H1 (cell line): ENCODE measurements at regions not wholly inside any gene's neighbourhood (a gene's known extent, or its start where the extent isn't known, plus 50 kb on each side); places are given as distances from the start of the nearest gene placed in this dataset.

ENCODE experiments used
- CTCF ChIA-PET: fragments of 300-600 bp; sonication (Branson Sonifier 250); formaldehyde crosslinking; loops from one replicate; lab custom pipeline; 2021; ENCODE audit not compliant: partially characterized antibody; lab: Charles Lee
- POLR2A ChIA-PET: fragments of 300-600 bp; sonication (Branson Sonifier 250); formaldehyde crosslinking; loops from one replicate; lab custom pipeline; 2021; ENCODE audit warnings: inconsistent platforms; ENCODE audit not compliant: partially characterized antibody; lab: Charles Lee
- DNase-seq, 2 experiments: peaks; one replicate each; pipeline versions ENCODE4 v3.0.0 to v3.0.0-alpha.2; 2010 to 2022; ENCODE audit warnings: low spot score in 2 of 2, low read depth in 1 of 2, mixed read lengths in 1 of 2
- FAIRE-seq: peaks from 2 replicates; lab custom pipeline; 2011; peaks lifted over from hg19 to GRCh38; lab: Jason Lieb, UNC
- H2AFZ ChIP-seq: 2 replicates; pipeline ENCODE4 v1.8.1; 2012; ENCODE audit warnings: low read length, inconsistent platforms
- H2AK5ac ChIP-seq: 2 replicates; pipeline ENCODE4 v1.6.1; 2013; ENCODE audit warnings: low read depth, low read length
- H2BK120ac ChIP-seq: replicated peaks from 2 replicates; pipeline ENCODE3; 2013; ENCODE audit warnings: low read depth, low read length, inconsistent platforms
- H2BK12ac ChIP-seq: 2 replicates; pipeline ENCODE4 v1.6.1; 2013; ENCODE audit warnings: low read depth, low read length
- H2BK15ac ChIP-seq: 2 replicates; pipeline ENCODE4 v1.6.1; 2013; ENCODE audit warnings: low read length
- H2BK20ac ChIP-seq: 2 replicates; pipeline ENCODE4 v1.6.1; 2013; ENCODE audit warnings: low read length
- H2BK5ac ChIP-seq: 2 replicates; pipeline ENCODE4 v1.6.1; 2013; ENCODE audit warnings: low read depth, low read length
- H3K14ac ChIP-seq: 2 replicates; pipeline ENCODE4 v1.6.1; 2013; ENCODE audit warnings: inconsistent platforms; ENCODE audit not compliant: insufficient read length
- H3K18ac ChIP-seq: 2 replicates; pipeline ENCODE4 v1.6.1; 2013; ENCODE audit warnings: low read length; ENCODE audit errors: extremely low read depth
- H3K23ac ChIP-seq: 2 replicates; pipeline ENCODE4 v1.6.1; 2013; ENCODE audit warnings: inconsistent platforms; ENCODE audit not compliant: insufficient read length
- H3K23me2 ChIP-seq: 2 replicates; pipeline ENCODE4 v1.6.1; 2013; ENCODE audit warnings: low read depth, low read length
- H3K27ac ChIP-seq: 2 replicates; pipeline ENCODE4 v1.6.1; 2011; ENCODE audit warnings: low read depth, low read length, inconsistent platforms
- H3K27me3 ChIP-seq, 4 experiments: replicated peaks in 1 of 4; 1 replicate in 1 of 4; 2 replicates in 3 of 4; pipeline versions ENCODE4 v1.6.1 to v1.8.1; 2011 to 2013; ENCODE audit warnings: low read length in 3 of 4, mild to moderate bottlenecking in 3 of 4, inconsistent platforms in 2 of 4, mixed read lengths in 2 of 4, moderate library complexity in 1 of 4; ENCODE audit not compliant: control insufficient read depth in 3 of 4, insufficient read depth in 3 of 4; ENCODE audit errors: extremely low read depth in 1 of 4
- H3K36me3 ChIP-seq, 4 experiments: 2 replicates each; pipeline versions ENCODE4 v1.6.1 to v1.8.1; 2011 to 2013; ENCODE audit warnings: mild to moderate bottlenecking in 4 of 4, low read length in 3 of 4, moderate library complexity in 2 of 4, control low read depth in 1 of 4, inconsistent platforms in 1 of 4; ENCODE audit not compliant: insufficient read depth in 4 of 4, control insufficient read depth in 2 of 4
- H3K4ac ChIP-seq: replicated peaks from 2 replicates; pipeline ENCODE3; 2013; ENCODE audit warnings: low read length, low read depth, mixed read lengths, inconsistent platforms; ENCODE audit not compliant: insufficient read length
- H3K4me1 ChIP-seq, 4 experiments: replicated peaks in 1 of 4; 1 replicate in 1 of 4; 2 replicates in 3 of 4; pipeline versions ENCODE4 v1.6.1 to v1.8.1; 2011 to 2013; ENCODE audit warnings: low read length in 3 of 4, inconsistent platforms in 2 of 4, mixed read lengths in 1 of 4; ENCODE audit not compliant: insufficient read depth in 4 of 4, control insufficient read depth in 3 of 4
- H3K4me2 ChIP-seq, 2 experiments: 2 replicates each; pipeline versions ENCODE4 v1.6.1 to v1.8.1; 2011 to 2013; ENCODE audit warnings: low read depth in 2 of 2, low read length in 2 of 2, control low read depth in 1 of 2, inconsistent platforms in 1 of 2, mild to moderate bottlenecking in 1 of 2; ENCODE audit not compliant: insufficient read depth in 1 of 2
- H3K4me3 ChIP-seq, 4 experiments: fragments of 200-600, 300-600 bp in 1 of 4; sonication (generic), shearing (Covaris generic), sonication (Bioruptor Twin) in 1 of 4; 2 replicates each; pipeline versions ENCODE4 v1.5.1 to v1.8.1; 2011 to 2016; ENCODE audit warnings: low read length in 4 of 4, low read depth in 3 of 4, control low read depth in 2 of 4, inconsistent platforms in 2 of 4, mild to moderate bottlenecking in 2 of 4, mixed read lengths in 1 of 4, moderate library complexity in 1 of 4; ENCODE audit not compliant: insufficient read depth in 2 of 4; ENCODE audit errors: extremely low read depth in 1 of 4
- H3K56ac ChIP-seq: replicated peaks from 2 replicates; pipeline ENCODE3; 2013; ENCODE audit warnings: low read depth, mild to moderate bottlenecking, mixed read lengths, low read length, inconsistent platforms; ENCODE audit not compliant: insufficient read length
- H3K79me1 ChIP-seq: 2 replicates; pipeline ENCODE4 v1.6.1; 2013; ENCODE audit warnings: low read depth, low read length, control low read depth
- H3K79me2 ChIP-seq, 2 experiments: 2 replicates each; pipeline versions ENCODE4 v1.6.1 to v1.8.1; 2012 to 2013; ENCODE audit warnings: low read length in 2 of 2, mild to moderate bottlenecking in 2 of 2, inconsistent platforms in 1 of 2; ENCODE audit not compliant: insufficient read depth in 2 of 2, control insufficient read depth in 1 of 2
- H3K9ac ChIP-seq, 4 experiments: replicated peaks in 1 of 4; 1 replicate in 1 of 4; 2 replicates in 3 of 4; pipeline versions ENCODE4 v1.6.1 to v1.8.1; 2011 to 2013; ENCODE audit warnings: low read depth in 3 of 4, low read length in 3 of 4, control low read depth in 2 of 4, mild to moderate bottlenecking in 2 of 4, moderate library complexity in 2 of 4, inconsistent platforms in 1 of 4; ENCODE audit errors: extremely low read depth in 1 of 4
- H3K9me3 ChIP-seq, 2 experiments: 2 replicates each; pipeline versions ENCODE4 v1.6.1 to v1.8.1; 2012 to 2013; ENCODE audit warnings: mild to moderate bottlenecking in 2 of 2, moderate library complexity in 2 of 2, control low read depth in 1 of 2, inconsistent platforms in 1 of 2, low read depth in 1 of 2, low read length in 1 of 2, mixed read lengths in 1 of 2; ENCODE audit not compliant: insufficient read depth in 2 of 2
- H4K20me1 ChIP-seq, 2 experiments: replicated peaks in 1 of 2; 2 replicates each; pipeline versions ENCODE3 to v1.8.1; 2011 to 2013; ENCODE audit warnings: inconsistent platforms in 2 of 2, low read length in 2 of 2, mild to moderate bottlenecking in 1 of 2; ENCODE audit not compliant: insufficient read depth in 2 of 2, control insufficient read depth in 1 of 2
- H4K5ac ChIP-seq: 2 replicates; pipeline ENCODE4 v1.6.1; 2013; ENCODE audit warnings: low read length, low read depth, mixed read lengths, inconsistent platforms; ENCODE audit not compliant: insufficient read length
- H4K8ac ChIP-seq: 2 replicates; pipeline ENCODE4 v1.8.0; 2013; ENCODE audit warnings: mild to moderate bottlenecking, moderate library complexity, low read length, inconsistent platforms; ENCODE audit not compliant: insufficient read depth; ENCODE audit errors: extremely low read depth
- H4K91ac ChIP-seq: replicated peaks from 2 replicates; pipeline ENCODE3; 2013; ENCODE audit warnings: low read length, mixed read lengths, inconsistent platforms; ENCODE audit not compliant: insufficient read length
- FOSL1 ChIP-seq: IDR thresholded peaks from 2 replicates; pipeline ENCODE4 v1.6.1; 2011; ENCODE audit warnings: mild to moderate bottlenecking, low read depth, low read length, moderate library complexity; ENCODE audit not compliant: insufficient read depth
- GABPA ChIP-seq: IDR thresholded peaks from 2 replicates; pipeline ENCODE4 v1.6.1; 2011; ENCODE audit warnings: mild to moderate bottlenecking, low read length, moderate library complexity, borderline replicate concordance; ENCODE audit not compliant: insufficient read depth
- RFX5 ChIP-seq: IDR thresholded peaks from 2 replicates; pipeline ENCODE4 v1.6.1; 2011; ENCODE audit warnings: low read depth, low read length, improper control_type of control experiment, borderline replicate concordance
- RNF2 ChIP-seq: fragments of 200-900, 300-1000 bp; sonication (generic); IDR thresholded peaks from 2 replicates; pipeline ENCODE4 v1.7.1; 2016; ENCODE audit warnings: borderline replicate concordance, low read depth, mild to moderate bottlenecking, antibody characterized with exemption, low read length; ENCODE audit not compliant: poor library complexity, severe bottlenecking; ENCODE audit errors: missing control alignments
- SP4 ChIP-seq: IDR thresholded peaks from 2 replicates; pipeline ENCODE4 v1.6.1; 2012; ENCODE audit warnings: low read length, inconsistent platforms
- ZNF274 ChIP-seq: IDR thresholded peaks from 2 replicates; pipeline ENCODE4 v1.7.0; 2012; ENCODE audit warnings: low read length, borderline replicate concordance; ENCODE audit errors: extremely low read depth
- WGBS, 2 experiments: shearing (Covaris generic) in 1 of 2; methylation state at CpG; one replicate each; pipeline versions ENCODE4 v1.1.6 to v1.1.7; 2013 to 2015; ENCODE audit warnings: low lambda C conversion rate in 2 of 2, mixed read lengths in 2 of 2, inconsistent platforms in 1 of 2, low coverage in 1 of 2, missing lambda C conversion rate in 1 of 2; ENCODE audit not compliant: insufficient replicate concordance in 2 of 2, insufficient coverage in 1 of 2, insufficient read length in 1 of 2; ENCODE audit errors: extremely low coverage in 1 of 2, missing lambda C conversion rate in 1 of 2; 5-methylcytosine and 5-hydroxymethylcytosine counted together
- TF ChIP-seq, protein P1 (sequence below), 3 experiments: IDR thresholded peaks; 1 replicate in 2 of 3; 2 replicates in 1 of 3; pipeline versions ENCODE4 v1.5.1 to v1.6.1; 2011; ENCODE audit warnings: low read length in 3 of 3, mild to moderate bottlenecking in 3 of 3, inconsistent platforms in 2 of 3, low read depth in 1 of 3, moderate library complexity in 1 of 3; ENCODE audit not compliant: insufficient read depth in 1 of 3; ENCODE audit errors: control extremely low read depth in 1 of 3

DNA sequence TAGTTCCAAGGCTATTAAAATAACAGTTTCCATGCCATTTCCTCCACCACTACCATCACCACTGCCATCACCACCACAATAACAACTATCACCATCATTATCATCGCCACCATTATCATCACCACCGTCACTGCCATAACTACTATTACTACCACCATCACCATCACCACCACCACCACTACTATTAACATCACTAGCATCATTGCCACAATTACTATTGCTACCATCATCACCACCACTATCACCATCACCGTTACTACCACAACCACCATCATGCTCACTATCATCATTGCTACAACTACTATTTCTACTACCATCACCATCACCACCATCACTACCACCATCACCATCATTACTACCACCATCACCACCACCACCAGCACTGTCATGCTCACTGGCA, 185.9 kb upstream of the MAF start:
- WGBS, 2 experiments, result 95% methylated on average over 3 of the region's 3 CpGs; no CpG with 5 or more reads in 1 of the 2 experiments
- FAIRE-seq, result no peak
- POLR2A ChIA-PET, result no interaction called here

More for the DNA sequence above, 185.9 kb upstream of the MAF start:
- Histone ChIP-seq H4K20me1 (peaks cover 0 to 5% of the 10 kb centered on the region in 2 experiments), H3K4me2 (no peak overlapping the region), H3K23me2 (peaks cover 8% of the 10 kb centered on the region; the same call in 1 of the 2 replicates), H3K4ac (no peak overlapping the region), H2BK120ac (no peak overlapping the region), H3K14ac (no peak overlapping the region), H3K18ac (no peak overlapping the region), H3K36me3 (no peaks in the 10 kb centered on the region), H3K4me1 (no peaks in the 10 kb centered on the region), H3K23ac (no peak overlapping the region), H2BK5ac (no peak overlapping the region), H2BK20ac (no peak overlapping the region), H2BK15ac (no peak overlapping the region), H3K79me2 (no peaks in the 10 kb centered on the region), H3K27me3 (no peaks in the 10 kb centered on the region), H3K9me3 (no peaks in the 10 kb centered on the region), H3K27ac (no peak overlapping the region), H3K79me1 (no peaks in the 10 kb centered on the region), H3K9ac (no peak overlapping the region), H4K91ac (no peak overlapping the region), H3K4me3 (no peak overlapping the region), H2AK5ac (no peak overlapping the region; the same call in 1 of the 2 replicates), H3K56ac (peak overlapping the region; percentile 90), H4K8ac (no peak overlapping the region), H2AFZ (no peak overlapping the region), H4K5ac (no peak overlapping the region), H2BK12ac (no peak overlapping the region)
- CTCF ChIA-PET, result no interaction called here
- TF ChIP-seq, protein P1, sequence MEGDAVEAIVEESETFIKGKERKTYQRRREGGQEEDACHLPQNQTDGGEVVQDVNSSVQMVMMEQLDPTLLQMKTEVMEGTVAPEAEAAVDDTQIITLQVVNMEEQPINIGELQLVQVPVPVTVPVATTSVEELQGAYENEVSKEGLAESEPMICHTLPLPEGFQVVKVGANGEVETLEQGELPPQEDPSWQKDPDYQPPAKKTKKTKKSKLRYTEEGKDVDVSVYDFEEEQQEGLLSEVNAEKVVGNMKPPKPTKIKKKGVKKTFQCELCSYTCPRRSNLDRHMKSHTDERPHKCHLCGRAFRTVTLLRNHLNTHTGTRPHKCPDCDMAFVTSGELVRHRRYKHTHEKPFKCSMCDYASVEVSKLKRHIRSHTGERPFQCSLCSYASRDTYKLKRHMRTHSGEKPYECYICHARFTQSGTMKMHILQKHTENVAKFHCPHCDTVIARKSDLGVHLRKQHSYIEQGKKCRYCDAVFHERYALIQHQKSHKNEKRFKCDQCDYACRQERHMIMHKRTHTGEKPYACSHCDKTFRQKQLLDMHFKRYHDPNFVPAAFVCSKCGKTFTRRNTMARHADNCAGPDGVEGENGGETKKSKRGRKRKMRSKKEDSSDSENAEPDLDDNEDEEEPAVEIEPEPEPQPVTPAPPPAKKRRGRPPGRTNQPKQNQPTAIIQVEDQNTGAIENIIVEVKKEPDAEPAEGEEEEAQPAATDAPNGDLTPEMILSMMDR (IDR thresholded peaks at IDR 0.05; ENCODE audit: control extremely low read depth in 1 of 3, insufficient read depth in 1 of 3, low read depth in 1 of 3, low read length in 3 of 3), result no peak
- TF ChIP-seq ZNF274 (no peak), SP4 (no peak), FOSL1 (no peak), RFX5 (no peak), RNF2 (no peak), GABPA (no peak)
- DNase-seq, result no peak
